ENCODE measurements at regions not wholly inside any gene's neighbourhood (a gene's known extent, or its start where the extent isn't known, plus 50 kb on each side); places are given as distances from the start of the nearest gene placed in this dataset.
"Not testable (repeated sequence)": the region's sequence is repeated elsewhere in the genome, so short reads cannot be mapped to it uniquely, and the experiment has no call there.

DNA sequence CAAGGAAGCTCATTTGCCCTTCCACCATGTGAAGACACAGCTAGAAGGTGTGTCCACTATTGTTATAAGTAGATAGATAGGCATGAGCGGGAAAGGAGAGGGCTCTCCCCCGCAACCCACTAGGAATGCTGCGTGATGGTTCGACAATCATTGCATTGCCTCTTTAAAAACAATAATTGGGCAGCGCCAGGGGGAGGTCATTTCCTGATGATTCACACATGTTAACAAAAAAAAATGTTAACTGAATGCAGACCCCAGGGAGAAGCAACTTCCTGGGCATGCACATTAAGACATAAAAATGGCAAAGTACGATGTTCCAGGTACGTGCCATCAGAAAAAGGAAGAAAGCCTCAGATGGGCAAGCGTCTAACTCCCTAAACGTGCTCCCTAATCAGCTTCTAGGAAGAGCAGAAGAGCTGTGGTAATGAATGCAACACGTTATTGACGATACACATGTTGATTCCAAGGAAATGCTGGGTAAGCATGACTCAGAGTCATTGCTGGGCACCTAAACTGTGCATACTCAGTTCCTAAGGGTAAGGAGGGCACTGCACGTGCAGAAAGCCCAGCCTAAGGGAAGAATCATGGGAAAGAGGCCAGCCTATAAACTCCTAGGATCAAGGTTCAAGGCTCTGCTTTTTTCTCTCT, 113.7 kb downstream of the FAM217A start:
- H3K27me3 ChIP-seq (ENCODE audit: control insufficient read depth in 3 of 3, insufficient read depth in 3 of 3, low read length in 2 of 3), result no peaks in the 10 kb centered on the region
- no peaks in the 10 kb centered on the region for H3K36me3 ChIP-seq (ENCODE audit: control insufficient read depth in 4 of 4, insufficient read depth in 4 of 4, low read length in 4 of 4)
- H3K4me1 ChIP-seq (ENCODE audit: control insufficient read depth in 5 of 5, insufficient read depth in 5 of 5, low read length in 5 of 5), result peaks cover 0 to 7% (median 0%) of the 10 kb centered on the region in 5 donors
- H3K27ac ChIP-seq (ENCODE audit: low read depth in 1 of 2, low read length in 1 of 2), result no peak overlapping the region
- no peak overlapping the region for H3K9ac ChIP-seq (ENCODE audit: insufficient read depth in 1 of 2, low read length in 2 of 2)
- no peak for ATAC-seq (ENCODE audit: insufficient read depth, low FRiP score)
- no peaks in the 10 kb centered on the region for H3K9me3 ChIP-seq (ENCODE audit: control insufficient read depth in 4 of 4, insufficient read depth in 3 of 4, low read length in 3 of 4)
- WGBS, 2 donors, result 82 to 86% methylated on average over 12 of the region's 12 CpGs
- no peak overlapping the region for H3K4me3 ChIP-seq
- TF ChIP-seq, protein P1, sequence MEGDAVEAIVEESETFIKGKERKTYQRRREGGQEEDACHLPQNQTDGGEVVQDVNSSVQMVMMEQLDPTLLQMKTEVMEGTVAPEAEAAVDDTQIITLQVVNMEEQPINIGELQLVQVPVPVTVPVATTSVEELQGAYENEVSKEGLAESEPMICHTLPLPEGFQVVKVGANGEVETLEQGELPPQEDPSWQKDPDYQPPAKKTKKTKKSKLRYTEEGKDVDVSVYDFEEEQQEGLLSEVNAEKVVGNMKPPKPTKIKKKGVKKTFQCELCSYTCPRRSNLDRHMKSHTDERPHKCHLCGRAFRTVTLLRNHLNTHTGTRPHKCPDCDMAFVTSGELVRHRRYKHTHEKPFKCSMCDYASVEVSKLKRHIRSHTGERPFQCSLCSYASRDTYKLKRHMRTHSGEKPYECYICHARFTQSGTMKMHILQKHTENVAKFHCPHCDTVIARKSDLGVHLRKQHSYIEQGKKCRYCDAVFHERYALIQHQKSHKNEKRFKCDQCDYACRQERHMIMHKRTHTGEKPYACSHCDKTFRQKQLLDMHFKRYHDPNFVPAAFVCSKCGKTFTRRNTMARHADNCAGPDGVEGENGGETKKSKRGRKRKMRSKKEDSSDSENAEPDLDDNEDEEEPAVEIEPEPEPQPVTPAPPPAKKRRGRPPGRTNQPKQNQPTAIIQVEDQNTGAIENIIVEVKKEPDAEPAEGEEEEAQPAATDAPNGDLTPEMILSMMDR (IDR thresholded peaks at IDR 0.05; ENCODE audit: control extremely low read depth, extremely low read depth), result no peak
- no peak for DNase-seq

DNA sequence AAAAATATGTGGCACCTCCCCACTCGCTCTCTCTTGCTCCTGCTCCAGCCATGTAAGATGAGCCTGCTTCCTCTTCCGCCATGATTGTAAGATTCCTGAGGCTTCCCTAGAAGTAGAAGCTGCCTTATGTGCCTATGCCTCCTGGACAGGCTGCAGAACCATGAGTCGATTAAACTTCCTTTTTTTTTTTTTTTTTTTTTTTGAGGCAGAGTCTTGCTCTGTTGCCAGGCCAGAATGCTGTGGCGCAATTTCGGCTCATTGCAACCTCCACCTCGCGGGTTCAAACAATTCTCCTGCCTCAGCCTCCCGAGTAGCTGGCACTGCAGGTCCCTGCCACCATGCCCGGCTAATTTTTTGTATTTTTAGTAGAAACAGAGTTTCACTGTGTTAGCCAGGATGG, 112.5 kb downstream of the FAM217A start:
- WGBS, 2 donors, result 69 to 94% methylated on average over 9 of the region's 9 CpGs
- TF ChIP-seq, protein P1 (IDR thresholded peaks at IDR 0.05; ENCODE audit: control extremely low read depth, extremely low read depth), result no peak
- no peaks in the 10 kb centered on the region for H3K27me3 ChIP-seq (ENCODE audit: control insufficient read depth in 3 of 3, insufficient read depth in 3 of 3, low read length in 2 of 3)
- H3K36me3 ChIP-seq (ENCODE audit: control insufficient read depth in 4 of 4, insufficient read depth in 4 of 4, low read length in 4 of 4), result no peaks in the 10 kb centered on the region
- no peak for ATAC-seq (ENCODE audit: insufficient read depth, low FRiP score)
- peaks cover 0 to 7% (median 0%) of the 10 kb centered on the region in 5 donors for H3K4me1 ChIP-seq (ENCODE audit: control insufficient read depth in 5 of 5, insufficient read depth in 5 of 5, low read length in 5 of 5)
- H3K9ac ChIP-seq (ENCODE audit: insufficient read depth in 1 of 2, low read length in 2 of 2), result no peak overlapping the region
- H3K4me3 ChIP-seq, result no peak overlapping the region
- no peak overlapping the region for H3K27ac ChIP-seq (ENCODE audit: low read depth in 1 of 2, low read length in 1 of 2)
- DNase-seq, result no peak
- no peaks in the 10 kb centered on the region for H3K9me3 ChIP-seq (ENCODE audit: control insufficient read depth in 4 of 4, insufficient read depth in 3 of 4, low read length in 3 of 4)

DNA sequence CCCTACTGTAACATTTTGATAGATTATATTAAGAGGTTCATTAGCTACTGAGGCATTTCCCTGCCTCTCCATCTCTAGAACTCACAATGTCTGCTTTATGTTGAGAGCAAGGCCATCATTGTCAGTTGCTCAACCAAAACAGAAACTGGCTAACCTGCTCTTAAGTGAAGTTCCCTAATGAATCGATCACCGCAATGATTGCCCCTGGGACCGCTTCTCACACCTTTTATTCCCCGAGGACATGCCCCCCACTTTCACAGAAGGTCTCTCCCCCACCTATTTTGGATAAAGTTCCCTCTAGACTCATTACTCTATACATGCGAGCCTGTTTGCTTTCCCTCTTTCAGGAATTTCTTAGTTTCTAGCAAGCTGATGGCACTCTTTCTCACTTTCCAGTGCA, 108.8 kb downstream of the FAM217A start:
- Histone ChIP-seq H3K27me3 (ENCODE audit: control insufficient read depth in 3 of 3, insufficient read depth in 3 of 3, low read length in 2 of 3) (no peaks in the 10 kb centered on the region), H3K27ac (ENCODE audit: low read depth in 1 of 2, low read length in 1 of 2) (no peak overlapping the region), H3K4me3 (no peak overlapping the region), H3K4me1 (ENCODE audit: control insufficient read depth in 5 of 5, insufficient read depth in 5 of 5, low read length in 5 of 5) (no peaks in the 10 kb centered on the region), H3K9me3 (ENCODE audit: control insufficient read depth in 4 of 4, insufficient read depth in 3 of 4, low read length in 3 of 4) (no peaks in the 10 kb centered on the region), H3K36me3 (ENCODE audit: control insufficient read depth in 4 of 4, insufficient read depth in 4 of 4, low read length in 4 of 4) (no peaks in the 10 kb centered on the region), H3K9ac (ENCODE audit: insufficient read depth in 1 of 2, low read length in 2 of 2) (no peak overlapping the region)
- DNase-seq (no peak), ATAC-seq (ENCODE audit: insufficient read depth, low FRiP score) (no peak)
- TF ChIP-seq, protein P1 (IDR thresholded peaks at IDR 0.05; ENCODE audit: control extremely low read depth, extremely low read depth), result no peak
- whole genome bisulfite sequencing, 2 donors, result 94 to 97% methylated on average over 5 of the region's 5 CpGs

DNA sequence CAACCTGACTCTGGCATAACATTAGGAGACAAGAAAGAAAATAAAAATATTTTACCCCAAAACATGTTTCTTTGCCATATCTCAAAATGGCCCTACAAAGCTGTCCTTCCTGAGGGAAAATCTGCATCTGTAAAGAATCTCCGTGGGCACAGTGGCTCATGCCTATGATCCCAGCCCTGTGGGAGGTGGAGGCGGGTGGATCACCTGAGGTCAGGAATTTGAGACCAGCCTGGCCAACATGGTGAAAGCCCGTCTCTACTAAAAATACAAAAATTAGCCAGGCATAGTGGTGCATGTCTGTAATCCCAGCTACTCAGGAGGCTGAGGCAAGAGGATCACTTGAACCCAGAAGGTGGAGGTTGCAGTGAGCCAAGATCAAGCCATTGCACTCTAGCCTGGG, 105.8 kb downstream of the FAM217A start:
- ATAC-seq (ENCODE audit: insufficient read depth, low FRiP score); DNase-seq; H3K27ac ChIP-seq (ENCODE audit: low read depth in 1 of 2, low read length in 1 of 2); H3K4me1 ChIP-seq (ENCODE audit: control insufficient read depth in 5 of 5, insufficient read depth in 5 of 5, low read length in 5 of 5); H3K9me3 ChIP-seq (ENCODE audit: control insufficient read depth in 4 of 4, insufficient read depth in 3 of 4, low read length in 3 of 4); H3K27me3 ChIP-seq (ENCODE audit: control insufficient read depth in 3 of 3, insufficient read depth in 3 of 3, low read length in 2 of 3); H3K4me3 ChIP-seq; H3K36me3 ChIP-seq (ENCODE audit: control insufficient read depth in 4 of 4, insufficient read depth in 4 of 4, low read length in 4 of 4); H3K9ac ChIP-seq (ENCODE audit: insufficient read depth in 1 of 2, low read length in 2 of 2): not testable (repeated sequence)
- WGBS, 2 donors, result 94 to 95% methylated on average over 3 of the region's 3 CpGs
